T-helper 22 cell (primary cell): ENCODE measurements at regions not wholly inside any gene's neighbourhood (a gene's known extent, or its start where the extent isn't known, plus 50 kb on each side); places are given as distances from the start of the nearest gene placed in this dataset.

ENCODE experiments used
- DNase-seq: peaks from one replicate; pipeline ENCODE4 v3.0.0-alpha.2; 2020; ENCODE audit warnings: low read depth

DNA sequence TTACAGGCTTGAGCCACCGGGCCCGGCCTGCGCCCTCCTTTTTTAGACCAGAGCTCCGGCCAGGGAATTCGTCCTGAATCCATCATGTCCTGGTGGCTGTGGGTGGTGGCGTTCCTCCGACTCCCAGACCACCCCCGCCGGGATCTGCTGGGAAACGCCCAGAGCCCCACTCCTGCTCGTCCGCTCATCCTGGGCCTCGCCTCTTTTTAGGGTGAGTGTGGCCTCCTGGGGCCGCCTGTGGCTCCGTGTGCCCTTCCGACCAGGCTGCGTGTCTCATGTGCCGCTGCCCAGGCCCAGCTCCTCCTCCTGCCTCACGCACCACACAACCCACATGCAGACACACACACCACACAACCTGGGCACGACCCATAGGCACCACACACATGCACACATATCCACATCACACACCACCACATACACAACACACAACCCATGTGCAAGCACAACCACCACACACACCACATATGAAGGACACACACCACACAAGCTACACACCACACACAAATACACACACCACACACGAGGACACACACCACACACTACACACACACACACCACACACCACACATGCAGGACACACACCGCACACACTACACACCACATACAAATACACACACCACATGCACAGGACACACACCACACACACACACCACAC is 946.2 kb downstream of the BRD1 start:
- DNase-seq = no peak

DNA sequence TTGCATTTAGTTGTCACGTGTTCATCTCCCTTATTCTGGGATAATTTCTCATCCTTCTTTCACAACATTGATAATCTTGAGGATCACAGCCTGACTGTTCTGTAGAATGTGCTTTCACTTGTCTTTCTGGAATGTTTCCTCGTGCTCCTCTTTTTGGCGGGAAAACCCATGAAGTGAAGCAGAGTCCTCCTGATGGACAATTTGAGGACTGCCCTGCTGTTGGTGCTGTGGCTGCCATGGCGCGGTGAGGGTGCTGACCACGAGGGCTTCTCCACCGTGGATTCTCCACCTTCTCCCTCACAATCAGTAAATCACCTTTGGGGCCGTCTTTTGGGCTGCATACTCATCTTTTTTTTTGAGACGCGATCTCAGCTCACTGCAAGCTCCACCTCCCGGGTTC is 946.9 kb downstream of the BRD1 start:
- no peak for DNase-seq

GRCh38 chr22:48876951-48877350 is 950.7 kb downstream of the BRD1 start:
- no peak for DNase-seq

- DNase-seq = no peak
These were observed 952.7 kb downstream of the BRD1 start for GRCh38 chr22:48874956-48875355.

GRCh38 chr22:48873191-48873520 is 954.5 kb downstream of the BRD1 start:
- no peak for DNase-seq

- no peak for DNase-seq
These were observed 955.1 kb downstream of the BRD1 start for GRCh38 chr22:48872271-48873190.

GRCh38 chr22:48871176-48871840 is 956.4 kb downstream of the BRD1 start:
- no peak for DNase-seq

- DNase-seq = no peak
These were observed 957.2 kb downstream of the BRD1 start for GRCh38 chr22:48870436-48870835.

GRCh38 chr22:48869788-48870187 is 957.9 kb downstream of the BRD1 start:
- DNase-seq = no peak

GRCh38 chr22:48869161-48869560 is 958.5 kb downstream of the BRD1 start:
- no peak for DNase-seq

- DNase-seq = no peak
These were observed 959.1 kb downstream of the BRD1 start for GRCh38 chr22:48868554-48868953.

DNA sequence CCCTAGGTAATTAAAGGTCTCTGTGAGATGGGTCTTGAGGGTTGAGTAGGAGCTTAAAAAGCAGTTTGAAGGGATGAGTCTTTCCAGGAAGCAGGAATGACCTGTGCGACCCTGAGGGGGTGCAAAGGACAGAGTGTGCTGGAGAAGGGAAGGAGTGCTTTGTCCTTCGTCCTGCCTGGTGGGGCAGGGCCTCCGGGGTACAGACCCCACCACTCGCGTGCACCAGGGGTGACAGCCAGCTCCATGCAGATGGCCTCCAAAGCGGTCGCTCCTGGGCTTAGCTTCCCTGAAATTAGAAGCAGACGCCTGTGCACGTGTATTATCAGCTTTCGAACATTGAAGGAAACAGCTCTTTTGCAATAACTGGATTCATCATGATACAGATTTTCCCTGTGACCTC is 959.8 kb downstream of the BRD1 start:
- no peak for DNase-seq

GRCh38 chr22:48866906-48867681 is 960.6 kb downstream of the BRD1 start:
- no peak for DNase-seq

DNA sequence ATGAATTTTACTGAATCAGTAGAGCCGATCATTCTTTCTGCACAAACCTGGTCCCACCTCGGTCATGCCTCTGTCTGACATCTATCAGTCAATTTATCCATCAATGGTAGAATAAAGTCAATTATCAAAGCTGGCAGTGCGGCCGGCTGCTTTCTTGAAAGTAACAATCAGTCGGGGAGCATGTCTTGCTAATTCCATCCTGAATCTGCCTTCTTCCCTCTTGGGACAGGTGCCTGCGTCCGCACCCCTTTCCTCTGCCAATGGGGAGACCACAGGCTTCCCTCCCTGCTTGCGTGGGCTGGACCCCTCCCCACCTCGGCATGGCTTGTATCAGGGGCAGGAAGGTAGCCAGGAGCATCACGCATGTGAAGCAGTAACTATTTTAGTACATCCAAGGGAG is 962.9 kb downstream of the BRD1 start:
- no peak for DNase-seq

- no peak for DNase-seq
These were observed 963.6 kb downstream of the BRD1 start for GRCh38 chr22:48863965-48864528.

DNA sequence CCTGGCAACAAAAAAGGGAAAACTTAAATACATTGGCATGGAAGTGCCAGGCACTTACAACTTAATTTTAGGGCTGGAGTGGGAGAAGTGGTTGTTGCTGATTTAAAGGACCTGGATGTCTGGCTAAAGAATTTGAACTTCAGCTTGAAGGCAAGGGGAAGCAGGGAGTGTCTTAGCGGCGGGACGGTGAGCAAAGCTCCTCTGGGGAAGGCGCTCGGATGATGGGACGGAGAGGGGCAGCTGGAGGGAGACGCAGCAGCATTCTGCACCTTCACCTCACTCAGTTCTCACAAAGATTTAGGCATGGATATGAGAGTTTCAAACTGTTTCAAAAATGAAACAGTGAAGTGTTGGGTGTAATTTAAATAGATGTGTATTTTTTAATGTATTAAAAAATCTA is 967.1 kb downstream of the BRD1 start:
- DNase-seq = no peak

DNA sequence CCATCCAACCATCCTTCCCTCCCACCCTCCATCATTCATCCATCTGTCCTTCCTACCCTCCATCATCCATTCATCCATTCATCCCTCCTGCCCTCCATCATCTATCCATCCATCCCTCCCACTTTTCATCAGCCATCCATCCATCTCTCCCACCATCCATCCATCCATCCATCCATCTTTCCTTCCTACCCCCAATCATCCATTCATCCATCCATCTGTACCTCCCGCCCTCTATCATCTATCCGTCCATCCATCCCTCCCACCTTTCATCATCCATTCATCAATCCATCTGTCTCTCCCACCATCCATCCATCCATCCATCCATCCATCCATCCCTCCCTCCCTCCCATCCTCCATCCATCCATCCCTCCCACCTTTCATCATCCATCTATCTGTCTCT is 968.8 kb downstream of the BRD1 start:
- DNase-seq = no peak

DNA sequence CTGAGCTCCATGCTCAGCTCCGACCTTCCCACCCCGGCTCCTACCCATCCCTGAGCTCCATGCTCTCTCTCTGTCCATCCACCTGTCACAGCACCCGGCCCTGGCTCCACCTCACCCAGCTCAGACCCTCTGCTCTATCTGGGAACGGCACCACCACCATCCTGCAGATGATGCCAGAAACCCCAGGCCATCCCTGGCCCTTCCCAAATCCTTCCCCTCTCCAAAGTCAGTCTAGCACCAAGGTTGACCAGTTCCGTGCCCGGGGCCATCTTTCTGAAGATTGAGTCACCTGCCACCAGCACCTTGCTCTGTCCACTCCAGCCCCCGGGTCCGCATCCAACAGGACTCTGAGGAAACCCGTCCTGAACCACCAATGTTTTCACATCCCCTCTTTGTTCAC is 969.6 kb downstream of the BRD1 start:
- DNase-seq = no peak

DNA sequence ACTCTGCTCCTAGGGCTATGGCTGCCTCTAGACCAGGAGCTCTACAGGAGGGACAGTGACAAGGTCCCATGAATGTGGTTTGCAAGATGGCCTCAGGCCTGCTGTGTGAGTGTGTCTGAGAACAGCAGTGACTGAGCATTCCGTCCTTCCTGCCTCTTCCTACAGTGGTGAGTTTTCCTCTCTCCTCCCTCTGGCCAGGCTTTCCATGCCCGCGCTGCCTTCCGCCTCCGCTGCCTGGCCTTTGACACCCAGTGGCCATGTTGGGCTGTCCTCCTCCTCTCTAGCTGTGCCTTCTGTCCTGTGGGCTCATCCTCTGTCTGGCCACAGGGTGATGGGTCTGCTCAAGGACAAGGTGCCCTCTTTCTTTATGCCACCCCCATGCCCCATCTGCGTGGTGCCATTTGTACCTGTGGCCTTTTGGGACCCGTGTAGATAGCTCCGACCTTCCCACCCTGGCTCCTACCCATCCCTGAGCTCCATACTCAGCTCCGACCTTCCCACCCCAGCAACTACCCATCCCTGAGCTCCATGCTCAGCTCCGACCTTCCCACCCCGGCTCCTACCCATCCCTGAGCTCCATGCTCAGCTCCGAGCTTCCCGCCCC is 970.4 kb downstream of the BRD1 start:
- no peak for DNase-seq

- no peak for DNase-seq
These were observed 971.4 kb downstream of the BRD1 start for GRCh38 chr22:48856308-48856615.

- DNase-seq = no peak
These were observed 971.9 kb downstream of the BRD1 start for GRCh38 chr22:48855593-48856307.
